Right lobe of liver (tissue), 4 donors: ENCODE measurements at regions not wholly inside any gene's neighbourhood (a gene's known extent, or its start where the extent isn't known, plus 50 kb on each side); places are given as distances from the start of the nearest gene placed in this dataset.

ENCODE experiments used
- CTCF ChIP-seq, 4 donors: fragments of 200-600 bp in 3 of 4; fragments of 450-650 bp in 1 of 4; IDR thresholded peaks; one replicate each; pipeline versions ENCODE4 v1.5.1 to v1.8.0; 2016 to 2022; ENCODE audit warnings: antibody characterized with exemption in 4 of 4, mild to moderate bottlenecking in 2 of 4
- POLR2A ChIP-seq: fragments of 450-650 bp; IDR thresholded peaks from one replicate; pipeline ENCODE4 v1.6.1; 2017; ENCODE audit warnings: antibody characterized with exemption, mild to moderate bottlenecking
- donor health status: DM: no; HTN: no; CAD: no.
- donor health status: DM: no; HTN: no; CAD: no.
- donor health status: DM: no; HTN: yes; CAD: no.

- TF ChIP-seq CTCF (IDR thresholded peaks at IDR 0.05) (no peak), POLR2A (no peak)
Observed at GRCh38 chr17:72287586-72287985, 166.8 kb downstream of the SOX9 start.
